ENCODE measurements at regions not wholly inside any gene's neighbourhood (a gene's known extent, or its start where the extent isn't known, plus 50 kb on each side); places are given as distances from the start of the nearest gene placed in this dataset.

- DNase-seq (ENCODE audit: low read depth in 1 of 2, low spot score in 1 of 2): no peak
These were observed 52.6 kb upstream of the OLFM4 start for GRCh38 chr13:52975969-52976368.

GRCh38 chr13:52975161-52975560, 53.5 kb upstream of the OLFM4 start:
- DNase-seq (ENCODE audit: low read depth in 1 of 2, low spot score in 1 of 2): no peak

- DNase-seq (ENCODE audit: low read depth in 1 of 2, low spot score in 1 of 2): no peak
These were observed 53.9 kb upstream of the OLFM4 start for GRCh38 chr13:52974711-52975110.

GRCh38 chr13:52969373-52969772, 59.2 kb upstream of the OLFM4 start:
- no peak for DNase-seq (ENCODE audit: low read depth in 1 of 2, low spot score in 1 of 2)

GRCh38 chr13:52968074-52968700, 60.4 kb upstream of the OLFM4 start:
- DNase-seq (ENCODE audit: low read depth in 1 of 2, low spot score in 1 of 2): peak; percentile 24 to 35

GRCh38 chr13:52961987-52962386, 66.6 kb upstream of the OLFM4 start:
- no peak for DNase-seq (ENCODE audit: low read depth in 1 of 2, low spot score in 1 of 2)

- no peak for DNase-seq (ENCODE audit: low read depth in 1 of 2, low spot score in 1 of 2)
These were observed 67.2 kb upstream of the OLFM4 start for GRCh38 chr13:52961256-52961910.

GRCh38 chr13:52955472-52955874, 73.1 kb upstream of the OLFM4 start:
- no peak for DNase-seq (ENCODE audit: low read depth in 1 of 2, low spot score in 1 of 2)

GRCh38 chr13:52954838-52955237, 73.8 kb upstream of the OLFM4 start:
- no peak for DNase-seq (ENCODE audit: low read depth in 1 of 2, low spot score in 1 of 2)

- DNase-seq (ENCODE audit: low read depth in 1 of 2, low spot score in 1 of 2): no peak
These were observed 78.1 kb upstream of the OLFM4 start for GRCh38 chr13:52950436-52950956.

GRCh38 chr13:52949742-52950141, 78.9 kb upstream of the OLFM4 start:
- no peak for DNase-seq (ENCODE audit: low read depth in 1 of 2, low spot score in 1 of 2)

- no peak for DNase-seq (ENCODE audit: low read depth in 1 of 2, low spot score in 1 of 2)
These were observed 79.6 kb upstream of the OLFM4 start for GRCh38 chr13:52949044-52949443.

- DNase-seq (ENCODE audit: low read depth in 1 of 2, low spot score in 1 of 2): no peak
These were observed 80.7 kb upstream of the OLFM4 start for GRCh38 chr13:52947921-52948373.

- no peak for DNase-seq (ENCODE audit: low read depth in 1 of 2, low spot score in 1 of 2)
These were observed 83.3 kb upstream of the OLFM4 start for GRCh38 chr13:52945348-52945747.

- DNase-seq (ENCODE audit: low read depth in 1 of 2, low spot score in 1 of 2): no peak
These were observed 83.9 kb upstream of the OLFM4 start for GRCh38 chr13:52944697-52945096.

GRCh38 chr13:52938065-52938464, 89.6 kb upstream of the PCDH8 start:
- DNase-seq (ENCODE audit: low read depth in 1 of 2, low spot score in 1 of 2): no peak

- DNase-seq (ENCODE audit: low read depth in 1 of 2, low spot score in 1 of 2): no peak
These were observed 88.4 kb upstream of the PCDH8 start for GRCh38 chr13:52936806-52937205.

- no peak for DNase-seq (ENCODE audit: low read depth in 1 of 2, low spot score in 1 of 2)
These were observed 85.8 kb upstream of the PCDH8 start for GRCh38 chr13:52934258-52934657.

- DNase-seq (ENCODE audit: low read depth in 1 of 2, low spot score in 1 of 2): no peak
These were observed 85.2 kb upstream of the PCDH8 start for GRCh38 chr13:52933547-52934210.

GRCh38 chr13:52933099-52933498, 84.7 kb upstream of the PCDH8 start:
- DNase-seq (ENCODE audit: low read depth in 1 of 2, low spot score in 1 of 2): no peak

GRCh38 chr13:52932649-52933048, 84.2 kb upstream of the PCDH8 start:
- no peak for DNase-seq (ENCODE audit: low read depth in 1 of 2, low spot score in 1 of 2)

Data from activated T-helper 1 cell treated with anti-CD3 and anti-CD28 coated beads, Interleukin-2, amount 50 U/mL, for 16 hours (primary cell).